Sigmoid colon (tissue), 6 donors: ENCODE measurements at regions not wholly inside any gene's neighbourhood (a gene's known extent, or its start where the extent isn't known, plus 50 kb on each side); places are given as distances from the start of the nearest gene placed in this dataset.
"Not testable (repeated sequence)": the region's sequence is repeated elsewhere in the genome, so short reads cannot be mapped to it uniquely, and the experiment has no call there.

Experiments
- DNase-seq: peaks from one replicate; pipeline ENCODE4 v3.0.0-alpha.2; 2019
- H3K27ac ChIP-seq, 4 donors: fragments of 200-600 bp; sonication (generic); one replicate each; pipeline ENCODE4 v1.5.1; 2016 to 2019; ENCODE audit warnings: mild to moderate bottlenecking in 1 of 4
- H3K27me3 ChIP-seq, 3 donors: fragments of 200-600 bp; sonication (generic); one replicate each; pipeline ENCODE4 v1.5.1; 2019; ENCODE audit warnings: mild to moderate bottlenecking in 1 of 3
- H3K36me3 ChIP-seq, 4 donors: fragments of 200-600 bp; sonication (generic); one replicate each; pipeline ENCODE4 v1.5.1; 2016 to 2019
- H3K4me1 ChIP-seq, 4 donors: fragments of 200-600 bp; sonication (generic); one replicate each; pipeline ENCODE4 v1.5.1; 2017 to 2019
- H3K4me3 ChIP-seq, 4 donors: fragments of 200-600 bp; sonication (generic); one replicate each; pipeline ENCODE4 v1.5.1; 2017 to 2019; ENCODE audit warnings: mild to moderate bottlenecking in 2 of 4, moderate library complexity in 1 of 4
- H3K9me3 ChIP-seq, 4 donors: fragments of 200-600 bp in 3 of 4; sonication (generic) in 3 of 4; one replicate each; pipeline versions ENCODE4 v1.5.1 to v1.6.1; 2013 to 2019
- CTCF ChIP-seq, 4 experiments: fragments of 450-650 bp in 3 of 4; fragments of 200-600 bp in 1 of 4; IDR thresholded peaks; one replicate each; pipeline ENCODE4 v1.5.1; 2016 to 2019; ENCODE audit warnings: antibody characterized with exemption in 4 of 4, mild to moderate bottlenecking in 3 of 4, moderate library complexity in 2 of 4
- EP300 ChIP-seq, 4 donors: sonication (generic); formaldehyde crosslinking; IDR thresholded peaks; one replicate each; pipeline ENCODE4 v1.6.1; 2017; ENCODE audit warnings: antibody characterized with exemption in 4 of 4
- POLR2A ChIP-seq, 2 donors: fragments of 450-650 bp; IDR thresholded peaks; one replicate each; pipeline ENCODE4 v1.6.1; 2016; ENCODE audit warnings: antibody characterized with exemption in 2 of 2, mild to moderate bottlenecking in 2 of 2, moderate library complexity in 2 of 2
- POLR2AphosphoS5 ChIP-seq, 4 donors: sonication (generic); formaldehyde crosslinking; IDR thresholded peaks; one replicate each; pipeline ENCODE4 v1.6.1; 2017; ENCODE audit warnings: antibody characterized with exemption in 4 of 4
- WGBS, 2 donors: extraction: QIAGEN DNeasy Blood & Tissue Kit; methylation state at CpG; one replicate each; pipeline ENCODE4 v1.1.7; 2013; 5-methylcytosine and 5-hydroxymethylcytosine counted together
- intact Hi-C: fragments of 100-400 bp; cut with DNase I; formaldehyde crosslinking; loops from one replicate; pipeline ENCODE4 v1.15.1; 2023
- donor health status: healthy with polysubstance abuse.
- donor health status: healthy.

- intact Hi-C loops: no loop called here
- H3K36me3 ChIP-seq: no peaks in the 10 kb centered on the region
- no peak for DNase-seq
- TF ChIP-seq CTCF (IDR thresholded peaks at IDR 0.05) (no peak), EP300 (IDR thresholded peaks at IDR 0.05) (no peak), POLR2AphosphoS5 (IDR thresholded peaks at IDR 0.05) (no peak), POLR2A (IDR thresholded peaks at IDR 0.05) (no peak)
- 26 to 34% methylated on average over 3 of the region's 3 CpGs for WGBS, 2 donors
- no peaks in the 10 kb centered on the region for H3K4me1 ChIP-seq
- H3K27me3 ChIP-seq: no peaks in the 10 kb centered on the region
- no peaks in the 10 kb centered on the region for H3K9me3 ChIP-seq
- H3K4me3 ChIP-seq: no peak overlapping the region
- H3K27ac ChIP-seq: no peak overlapping the region
Observed at GRCh38 chrX:140274811-140275525, 229.9 kb downstream of the SOX3 start.

- TF ChIP-seq EP300 (IDR thresholded peaks at IDR 0.05) (no peak), POLR2A (IDR thresholded peaks at IDR 0.05) (no peak), POLR2AphosphoS5 (IDR thresholded peaks at IDR 0.05) (no peak), CTCF (IDR thresholded peaks at IDR 0.05) (no peak)
- intact Hi-C loops: no loop called here
- H3K4me1 ChIP-seq: no peaks in the 10 kb centered on the region
- no peak overlapping the region for H3K27ac ChIP-seq
- H3K4me3 ChIP-seq: no peak overlapping the region
- WGBS, 2 donors: 78 to 79% methylated on average over 4 of the region's 4 CpGs
- H3K9me3 ChIP-seq: no peaks in the 10 kb centered on the region
- H3K27me3 ChIP-seq: no peaks in the 10 kb centered on the region
- no peak for DNase-seq
- no peaks in the 10 kb centered on the region for H3K36me3 ChIP-seq
Observed at GRCh38 chrX:140273921-140274320, 230.9 kb downstream of the SOX3 start.

- WGBS, 2 donors: 67 to 69% methylated on average over 10 of the region's 10 CpGs
- no peak for DNase-seq
- Histone ChIP-seq H3K36me3 (no peaks in the 10 kb centered on the region), H3K4me3 (no peak overlapping the region), H3K27me3 (no peaks in the 10 kb centered on the region), H3K4me1 (no peaks in the 10 kb centered on the region), H3K27ac (no peak overlapping the region), H3K9me3 (no peaks in the 10 kb centered on the region)
- intact Hi-C loops: no loop called here
- TF ChIP-seq POLR2AphosphoS5 (IDR thresholded peaks at IDR 0.05) (no peak), POLR2A (IDR thresholded peaks at IDR 0.05) (no peak), EP300 (IDR thresholded peaks at IDR 0.05) (no peak), CTCF (IDR thresholded peaks at IDR 0.05) (no peak)
Observed at GRCh38 chrX:140250391-140250790, 254.5 kb downstream of the SOX3 start.

GRCh38 chrX:140249088-140249487 lies 255.8 kb downstream of the SOX3 start:
- no peak for DNase-seq
- H3K36me3 ChIP-seq: no peaks in the 10 kb centered on the region
- H3K4me3 ChIP-seq: no peak overlapping the region
- no peaks in the 10 kb centered on the region for H3K27me3 ChIP-seq
- H3K27ac ChIP-seq: no peak overlapping the region
- no peaks in the 10 kb centered on the region for H3K4me1 ChIP-seq
- intact Hi-C loops: no loop called here
- 60 to 61% methylated on average over 8 of the region's 8 CpGs for WGBS, 2 donors
- no peak for TF ChIP-seq EP300 (IDR thresholded peaks at IDR 0.05)
- TF ChIP-seq POLR2A (IDR thresholded peaks at IDR 0.05): no peak
- no peak for TF ChIP-seq CTCF (IDR thresholded peaks at IDR 0.05)
- no peak for TF ChIP-seq POLR2AphosphoS5 (IDR thresholded peaks at IDR 0.05)
- H3K9me3 ChIP-seq: no peaks in the 10 kb centered on the region

GRCh38 chrX:140229191-140229590 lies 263.9 kb upstream of the CXorf66 start:
- no peak overlapping the region for H3K27ac ChIP-seq
- TF ChIP-seq POLR2A (IDR thresholded peaks at IDR 0.05) (no peak), CTCF (IDR thresholded peaks at IDR 0.05) (no peak), EP300 (IDR thresholded peaks at IDR 0.05) (no peak), POLR2AphosphoS5 (IDR thresholded peaks at IDR 0.05) (no peak)
- 33 to 75% methylated on average over 1 of the region's 1 CpG for WGBS, 2 donors
- no peaks in the 10 kb centered on the region for H3K9me3 ChIP-seq
- no peaks in the 10 kb centered on the region for H3K36me3 ChIP-seq
- H3K4me3 ChIP-seq: no peak overlapping the region
- H3K4me1 ChIP-seq: no peaks in the 10 kb centered on the region
- intact Hi-C loops: no loop called here
- no peak for DNase-seq
- no peaks in the 10 kb centered on the region for H3K27me3 ChIP-seq

GRCh38 chrX:140226037-140226436 lies 260.7 kb upstream of the CXorf66 start:
- 64 to 72% methylated on average over 7 to 8 of the region's 8 CpGs for WGBS, 2 donors
- not testable (repeated sequence) for H3K9me3 ChIP-seq

GRCh38 chrX:140215894-140216293 lies 250.6 kb upstream of the CXorf66 start:
- H3K27ac ChIP-seq, H3K9me3 ChIP-seq, H3K4me3 ChIP-seq, intact Hi-C loops, H3K36me3 ChIP-seq, DNase-seq, H3K27me3 ChIP-seq, H3K4me1 ChIP-seq: not testable (repeated sequence)
- 68 to 79% methylated on average over 1 to 2 of the region's 3 CpGs for WGBS, 2 donors

More at GRCh38 chrX:140226037-140226436, 260.7 kb upstream of the CXorf66 start:
- H3K4me3 ChIP-seq, H3K27me3 ChIP-seq, H3K36me3 ChIP-seq, intact Hi-C loops, DNase-seq, H3K27ac ChIP-seq, H3K4me1 ChIP-seq: not testable (repeated sequence)
